Astrocyte of the cerebellum (primary cell): ENCODE measurements at regions not wholly inside any gene's neighbourhood (a gene's known extent, or its start where the extent isn't known, plus 50 kb on each side); places are given as distances from the start of the nearest gene placed in this dataset.
"Not testable (repeated sequence)": the region's sequence is repeated elsewhere in the genome, so short reads cannot be mapped to it uniquely, and the experiment has no call there.

Experiments used
- DNase-seq: peaks from one replicate; pipeline ENCODE4 v3.0.0-alpha.2; 2011; ENCODE audit warnings: low read depth
- H3K4me3 ChIP-seq: 2 replicates; pipeline ENCODE4 v1.5.1; 2011; ENCODE audit warnings: mild to moderate bottlenecking, low read depth, low read length, moderate library complexity
- CTCF ChIP-seq: IDR thresholded peaks from 2 replicates; pipeline ENCODE4 v1.5.1; 2012; ENCODE audit warnings: low read length, low read depth, moderate library complexity, mild to moderate bottlenecking; ENCODE audit errors: missing control alignments
- in situ Hi-C: cut with HindIII; loops from 2 replicates; pipeline ENCODE4 v1.10.0; 2017; ENCODE audit warnings: low sequenced_read_pairs

DNA sequence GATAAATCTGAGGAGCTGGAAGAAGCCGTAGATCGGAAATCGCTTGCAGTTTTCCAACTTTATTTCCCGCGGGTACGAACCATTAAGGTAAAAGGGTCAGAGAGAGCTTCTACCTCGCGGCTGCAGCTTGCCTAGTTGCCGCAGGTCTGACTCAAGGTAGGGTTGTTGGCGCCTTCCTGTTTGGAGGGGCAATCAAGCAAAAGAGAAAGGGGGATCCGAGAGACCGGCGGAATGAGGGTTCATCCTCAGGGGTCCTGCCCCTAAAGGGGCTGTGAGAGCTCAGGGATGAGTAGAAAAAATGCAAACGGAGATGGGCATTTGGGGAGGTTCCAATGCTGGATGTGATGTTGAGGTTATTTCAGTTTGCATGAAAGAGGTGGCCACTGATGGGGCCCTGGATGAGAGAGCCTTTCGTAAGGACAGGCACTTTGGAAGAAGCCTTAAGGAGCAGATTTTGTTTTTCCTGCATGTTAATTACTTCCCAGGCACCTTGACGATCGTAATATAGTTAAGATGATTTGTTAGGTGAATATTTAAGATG lies 265.4 kb downstream of the CGGBP1 start:
- no peak for TF ChIP-seq CTCF
- DNase-seq, result no peak
- H3K4me3 ChIP-seq, result peak overlapping the region; percentile 36
- in situ Hi-C loops, result no loop called here

GRCh38 chr3:87792534-87793336 lies 266.1 kb downstream of the CGGBP1 start, which contains the start of gene HTR1F:
Gene HTR1F (plus strand): TSS chr3:87792706.
- in situ Hi-C loops, result no loop called here
- TF ChIP-seq CTCF, result no peak
- H3K4me3 ChIP-seq, result peak within 1 kb of the TSS; percentile 36
- DNase-seq, result no peak

- no peak for TF ChIP-seq CTCF
- peak overlapping the region; percentile 36 for H3K4me3 ChIP-seq
- DNase-seq, result no peak
- in situ Hi-C loops, result no loop called here
These were observed 266.6 kb downstream of the CGGBP1 start for GRCh38 chr3:87792198-87792533.

- no peak for TF ChIP-seq CTCF
- in situ Hi-C loops, result no loop called here
- no peak overlapping the region for H3K4me3 ChIP-seq
- DNase-seq, result no peak
These were observed 267.4 kb downstream of the CGGBP1 start for GRCh38 chr3:87791248-87792027.

DNA sequence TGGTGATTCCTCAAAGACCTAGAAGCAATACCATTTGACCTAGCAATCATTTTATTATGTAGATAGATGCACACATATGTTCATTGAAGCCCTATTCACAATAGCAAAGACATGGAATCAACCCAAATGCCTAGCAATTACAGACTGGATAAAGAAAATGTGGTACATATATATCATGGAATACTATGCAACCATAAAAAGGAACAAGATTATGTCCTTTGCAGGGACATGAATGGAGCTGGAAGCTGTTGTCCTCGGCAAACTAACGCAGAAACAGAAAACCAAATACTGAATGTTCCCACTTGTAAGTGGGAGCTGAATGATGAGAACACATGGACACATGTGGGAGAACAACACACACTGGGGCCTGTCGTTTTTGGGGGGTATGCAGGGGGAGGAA lies 269.8 kb downstream of the CGGBP1 start:
- in situ Hi-C loops, H3K4me3 ChIP-seq, DNase-seq: not testable (repeated sequence)

GRCh38 chr3:87788516-87788915 lies 270.3 kb downstream of the CGGBP1 start:
- TF ChIP-seq CTCF, result no peak
- in situ Hi-C loops, result no loop called here

DNA sequence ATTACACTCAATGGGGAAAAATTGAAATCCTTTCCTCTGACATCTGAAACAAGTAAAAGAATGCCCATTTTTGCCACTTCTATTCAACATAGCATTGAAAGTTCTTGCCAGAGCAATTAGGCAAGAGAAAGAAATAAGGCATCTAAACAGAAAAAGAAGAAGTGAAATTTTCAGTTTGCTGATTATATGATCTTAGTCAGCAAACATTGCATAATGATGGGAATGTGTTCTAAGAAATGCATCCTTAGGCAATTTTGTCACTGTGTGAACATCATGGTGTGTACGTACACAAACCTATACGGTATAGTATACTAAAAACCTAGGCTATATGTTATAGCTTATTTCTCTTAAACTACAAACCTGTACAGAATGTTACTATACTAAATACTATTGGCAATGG lies 278.0 kb downstream of the CGGBP1 start:
- no peak for TF ChIP-seq CTCF
- no peak overlapping the region for H3K4me3 ChIP-seq
- no peak for DNase-seq
- in situ Hi-C loops, result no loop called here

More at GRCh38 chr3:87788516-87788915, 270.3 kb downstream of the CGGBP1 start:
- H3K4me3 ChIP-seq, result no peak overlapping the region
- DNase-seq, result no peak
